Panc1 (cell line): ENCODE measurements at regions not wholly inside any gene's neighbourhood (a gene's known extent, or its start where the extent isn't known, plus 50 kb on each side); places are given as distances from the start of the nearest gene placed in this dataset.

ENCODE experiments used
- ATAC-seq: fragments of 200-7000 bp; cut with Tn5 transposase; 2 replicates; pipeline ENCODE4 v1.9.1; 2020; ENCODE audit warnings: mild to moderate bottlenecking, moderate library complexity
- BruUV-seq: library from RNA; stranded (reverse); fragments of 400-500 nt; replicated peaks from 2 replicates; lab custom pipeline; 2021; lab: Mats Ljungman, UMichigan
- CTCF ChIA-PET: fragments of 300-600 bp; sonication (Branson Sonifier 250); formaldehyde crosslinking; loops from one replicate; lab custom pipeline; 2022; ENCODE audit warnings: antibody characterized with exemption; lab: Charles Lee
- POLR2A ChIA-PET: fragments of 300-600 bp; sonication (Branson Sonifier 250); formaldehyde crosslinking; loops from one replicate; lab custom pipeline; 2022; ENCODE audit warnings: antibody characterized with exemption; lab: Charles Lee
- DNase-seq: peaks from one replicate; pipeline ENCODE4 v3.0.0-alpha.2; 2010; ENCODE audit warnings: low read depth, low spot score
- H3K27ac ChIP-seq: 2 replicates; pipeline ENCODE4 v1.5.1; 2011; ENCODE audit warnings: mild to moderate bottlenecking, low read length, inconsistent platforms
- H3K27me3 ChIP-seq: fragments of 200-500 bp; sonication (Bioruptor generic); 2 replicates; pipeline ENCODE4 v1.6.0; 2014; ENCODE audit warnings: low read length, inconsistent platforms; ENCODE audit not compliant: control insufficient read depth, insufficient read depth
- H3K36me3 ChIP-seq: fragments of 200-500 bp; sonication (Bioruptor generic); 2 replicates; pipeline ENCODE4 v1.5.1; 2014; ENCODE audit warnings: inconsistent platforms, mild to moderate bottlenecking, low read length, moderate library complexity; ENCODE audit not compliant: control insufficient read depth, insufficient read depth
- H3K4me1 ChIP-seq: 2 replicates; pipeline ENCODE4 v1.5.1; 2011; ENCODE audit warnings: inconsistent platforms, mild to moderate bottlenecking, low read length, moderate library complexity; ENCODE audit not compliant: control insufficient read depth, insufficient read depth
- H3K4me3 ChIP-seq, 2 experiments: 2 replicates each; pipeline ENCODE4 v1.5.1; 2011 to 2012; ENCODE audit warnings: low read depth in 2 of 2, low read length in 2 of 2, mild to moderate bottlenecking in 2 of 2, inconsistent platforms in 1 of 2, moderate library complexity in 1 of 2
- H3K9me3 ChIP-seq: fragments of 200-500 bp; sonication (Bioruptor generic); 2 replicates; pipeline ENCODE4 v1.5.1; 2014; ENCODE audit warnings: low read depth, mild to moderate bottlenecking, inconsistent platforms, low read length, moderate library complexity; ENCODE audit not compliant: control insufficient read depth, insufficient read depth
- CTCF ChIP-seq: fragments of 450-650 bp; IDR thresholded peaks from 2 replicates; pipeline ENCODE4 v1.5.1; 2017; ENCODE audit warnings: mild to moderate bottlenecking
- POLR2AphosphoS5 ChIP-seq: IDR thresholded peaks from 2 replicates; pipeline ENCODE4 v1.6.1; 2012; ENCODE audit warnings: mild to moderate bottlenecking, low read depth, low read length, moderate library complexity
- REST ChIP-seq, 2 experiments: IDR thresholded peaks; 2 replicates each; pipeline ENCODE4 v1.6.1; 2011 to 2012; ENCODE audit warnings: low read depth in 2 of 2, control low read depth in 1 of 2, low read length in 1 of 2, mild to moderate bottlenecking in 1 of 2, moderate library complexity in 1 of 2; ENCODE audit not compliant: insufficient read depth in 1 of 2
- SIN3A ChIP-seq: IDR thresholded peaks from 2 replicates; pipeline ENCODE4 v1.6.1; 2012; ENCODE audit warnings: low read depth, mild to moderate bottlenecking, low read length, moderate library complexity, borderline replicate concordance; ENCODE audit not compliant: insufficient read depth
- TCF7L2 ChIP-seq: IDR thresholded peaks from 2 replicates; pipeline ENCODE4 v1.6.1; 2011; ENCODE audit warnings: mild to moderate bottlenecking, low read depth, low read length, inconsistent platforms
- in situ Hi-C: cut with HindIII; loops from 2 replicates; pipeline ENCODE4 v1.10.0; 2016; ENCODE audit warnings: low sequenced_read_pairs, low pct_unique_long_range_greater_than_20kb
- intact Hi-C: fragments of 100-400 bp; cut with micrococcal nuclease; formaldehyde crosslinking; loops from one replicate; pipeline ENCODE4 v1.10.0; 2022; ENCODE audit not compliant: unreplicated experiment

GRCh38 chr11:32331098-32331497, 104.2 kb downstream of the WT1 start:
- TF ChIP-seq SIN3A, result no peak
- no peak for TF ChIP-seq POLR2AphosphoS5
- no peak for TF ChIP-seq CTCF
- no peak for TF ChIP-seq REST (IDR thresholded peaks at IDR 0.05; ENCODE audit: insufficient read depth in 1 of 2, low read depth in 2 of 2, low read length in 1 of 2)
- no peak for TF ChIP-seq TCF7L2
- DNase-seq (no peak), ATAC-seq (no peak)
- Histone ChIP-seq H3K27me3 (no peaks in the 10 kb centered on the region; the same call in none of the 2 replicates), H3K36me3 (no peaks in the 10 kb centered on the region), H3K9me3 (no peaks in the 10 kb centered on the region), H3K4me1 (peaks cover 4% of the 10 kb centered on the region; the same call in 1 of the 2 replicates), H3K27ac (no peak overlapping the region), H3K4me3 (no peak overlapping the region)
- intact Hi-C loops, result no loop called here
- ChIA-PET CTCF (no interaction called here), POLR2A (no interaction called here)
- in situ Hi-C loops, result no loop called here
- BruUV-seq, result no TSS peak

- no TSS peak for BruUV-seq
- DNase-seq (no peak), ATAC-seq (no peak)
- intact Hi-C loops, result no loop called here
- ChIA-PET CTCF (no interaction called here), POLR2A (no interaction called here)
- H3K36me3 ChIP-seq, result no peaks in the 10 kb centered on the region
- H3K27me3 ChIP-seq, result no peaks in the 10 kb centered on the region; the same call in none of the 2 replicates
- no peak overlapping the region for H3K4me3 ChIP-seq
- H3K27ac ChIP-seq, result no peak overlapping the region
- no peaks in the 10 kb centered on the region for H3K9me3 ChIP-seq
- no peak for TF ChIP-seq CTCF
- no peak for TF ChIP-seq TCF7L2
- no peak for TF ChIP-seq SIN3A
- TF ChIP-seq POLR2AphosphoS5, result no peak
- TF ChIP-seq REST (IDR thresholded peaks at IDR 0.05; ENCODE audit: insufficient read depth in 1 of 2, low read depth in 2 of 2, low read length in 1 of 2), result no peak
- in situ Hi-C loops, result no loop called here
- H3K4me1 ChIP-seq, result peaks cover 4% of the 10 kb centered on the region; the same call in 1 of the 2 replicates
Observed at GRCh38 chr11:32331792-32332191, 103.5 kb downstream of the WT1 start.
